HEK293 (cell line): ENCODE measurements at regions not wholly inside any gene's neighbourhood (a gene's known extent, or its start where the extent isn't known, plus 50 kb on each side); places are given as distances from the start of the nearest gene placed in this dataset.

Source experiments
- CTCF ChIP-seq: fragments of 450-650 bp; formaldehyde crosslinking; IDR thresholded peaks from 2 replicates; pipeline ENCODE4 v1.5.1; 2016; ENCODE audit warnings: missing biosample characterization, missing genetic modification characterization
- ELK4 ChIP-seq: IDR thresholded peaks from 2 replicates; pipeline ENCODE4 v1.6.1; 2011; ENCODE audit warnings: mild to moderate bottlenecking, low read depth, low read length, borderline replicate concordance
- IKZF3 ChIP-seq: fragments of 450-650 bp; IDR thresholded peaks from 2 replicates; pipeline ENCODE4 v1.5.0; 2018; ENCODE audit warnings: missing biosample characterization, mild to moderate bottlenecking, missing genetic modification characterization, moderate library complexity
- KLF7 ChIP-seq: fragments of 450-650 bp; formaldehyde crosslinking; IDR thresholded peaks from 2 replicates; pipeline ENCODE4 v1.5.1; 2016; ENCODE audit warnings: missing biosample characterization, missing genetic modification characterization, borderline replicate concordance
- KLF9 ChIP-seq: fragments of 450-650 bp; formaldehyde crosslinking; IDR thresholded peaks from 2 replicates; pipeline ENCODE4 v1.5.1; 2016; ENCODE audit warnings: missing biosample characterization, missing genetic modification characterization, low read depth
- ZBTB11 ChIP-seq: fragments of 450-650 bp; formaldehyde crosslinking; conservative IDR thresholded peaks from 2 replicates; pipeline ENCODE4 v1.5.1; 2016; ENCODE audit warnings: low read depth, missing biosample characterization, missing genetic modification characterization
- ZBTB7A ChIP-seq: fragments of 450-650 bp; formaldehyde crosslinking; IDR thresholded peaks from 2 replicates; pipeline ENCODE4 v1.5.1; 2016; ENCODE audit warnings: low read depth, missing biosample characterization, missing genetic modification characterization
- ZNF121 ChIP-seq: fragments of 450-650 bp; formaldehyde crosslinking; IDR thresholded peaks from 2 replicates; pipeline ENCODE4 v1.5.1; 2016; ENCODE audit warnings: missing biosample characterization, missing genetic modification characterization
- ZNF335 ChIP-seq: fragments of 450-650 bp; formaldehyde crosslinking; conservative IDR thresholded peaks from 2 replicates; pipeline ENCODE4 v1.5.1; 2016; ENCODE audit warnings: missing biosample characterization, missing genetic modification characterization
- ZNF350 ChIP-seq: fragments of 450-650 bp; formaldehyde crosslinking; IDR thresholded peaks from 2 replicates; pipeline ENCODE4 v1.5.0; 2017; ENCODE audit warnings: missing biosample characterization, mild to moderate bottlenecking, missing genetic modification characterization
- ZNF501 ChIP-seq: fragments of 450-650 bp; formaldehyde crosslinking; IDR thresholded peaks from 2 replicates; pipeline ENCODE4 v1.5.1; 2016; ENCODE audit warnings: missing biosample characterization, missing genetic modification characterization
- ZNF692 ChIP-seq: fragments of 450-650 bp; formaldehyde crosslinking; IDR thresholded peaks from 2 replicates; pipeline ENCODE4 v1.5.1; 2016; ENCODE audit warnings: missing biosample characterization, missing genetic modification characterization

GRCh38 chr17:5797447-5798050, 213.2 kb upstream of the NLRP1 start:
- TF ChIP-seq KLF7 (tag by site-specific recombination) (no peak), KLF9 (no peak), ZNF350 (no peak), CTCF (no peak), ZNF501 (tag by site-specific recombination) (no peak), ZBTB11 (no peak), ZNF121 (tag by site-specific recombination) (no peak), IKZF3 (tag by site-specific recombination) (no peak), ZNF335 (tag by site-specific recombination) (no peak), ELK4 (no peak), ZBTB7A (tag by site-specific recombination) (no peak), ZNF692 (no peak)
